ENCODE measurements at regions not wholly inside any gene's neighbourhood (a gene's known extent, or its start where the extent isn't known, plus 50 kb on each side); places are given as distances from the start of the nearest gene placed in this dataset.

GRCh38 chr6:105991561-105992314 is 94.4 kb upstream of the PRDM1 start:
- peaks cover 35% of the 10 kb centered on the region for H3K4me1 ChIP-seq
- peak overlapping the region; percentile 75 for H3K27ac ChIP-seq (replicated peaks)
- no peak for TF ChIP-seq CTCF (IDR thresholded peaks at IDR 0.05; ENCODE audit: borderline replicate concordance)
- H3K36me3 ChIP-seq: no peaks in the 10 kb centered on the region
- H3K27me3 ChIP-seq (ENCODE audit: low read depth): peaks cover 99% of the 10 kb centered on the region
- peak overlapping the region; percentile 72 for H3K4me3 ChIP-seq
- no peaks in the 10 kb centered on the region for H3K9me3 ChIP-seq (replicated peaks)
- intact Hi-C loops (cut with micrococcal nuclease): loop anchor here (10.0 kb wide), 1 partner anchor 497 kb away; no protein-coding TSS in a partner anchor
- DNase-seq: no peak

GRCh38 chr6:105990151-105990550 is 96.0 kb upstream of the PRDM1 start:
- H3K9me3 ChIP-seq (replicated peaks): no peaks in the 10 kb centered on the region
- peaks cover 45% of the 10 kb centered on the region for H3K4me1 ChIP-seq
- H3K36me3 ChIP-seq: no peaks in the 10 kb centered on the region
- no peak for TF ChIP-seq CTCF (IDR thresholded peaks at IDR 0.05; ENCODE audit: borderline replicate concordance)
- no peak for DNase-seq
- no peak overlapping the region for H3K27ac ChIP-seq (replicated peaks)
- peaks cover 99% of the 10 kb centered on the region for H3K27me3 ChIP-seq (ENCODE audit: low read depth)
- H3K4me3 ChIP-seq: no peak overlapping the region
- intact Hi-C loops (cut with micrococcal nuclease): loop anchor here (10.0 kb wide), 1 partner anchor 495 kb away; no protein-coding TSS in a partner anchor

GRCh38 chr6:105988812-105989577 is 97.1 kb upstream of the PRDM1 start:
- DNase-seq: no peak
- Histone ChIP-seq H3K36me3 (no peaks in the 10 kb centered on the region), H3K4me1 (peaks cover 33% of the 10 kb centered on the region), H3K9me3 (replicated peaks) (no peaks in the 10 kb centered on the region), H3K4me3 (no peak overlapping the region), H3K27me3 (ENCODE audit: low read depth) (peaks cover 99% of the 10 kb centered on the region), H3K27ac (replicated peaks) (no peak overlapping the region)
- intact Hi-C loops (cut with micrococcal nuclease): no loop called here
- no peak for TF ChIP-seq CTCF (IDR thresholded peaks at IDR 0.05; ENCODE audit: borderline replicate concordance)

- no peak overlapping the region for H3K27ac ChIP-seq (replicated peaks)
- no peaks in the 10 kb centered on the region for H3K9me3 ChIP-seq (replicated peaks)
- intact Hi-C loops (cut with micrococcal nuclease): no loop called here
- H3K4me1 ChIP-seq: peaks cover 30% of the 10 kb centered on the region
- peaks cover 99% of the 10 kb centered on the region for H3K27me3 ChIP-seq (ENCODE audit: low read depth)
- H3K4me3 ChIP-seq: no peak overlapping the region
- no peak for TF ChIP-seq CTCF (IDR thresholded peaks at IDR 0.05; ENCODE audit: borderline replicate concordance)
- no peak for DNase-seq
- no peaks in the 10 kb centered on the region for H3K36me3 ChIP-seq
Measured at GRCh38 chr6:105988321-105988720, 97.8 kb upstream of the PRDM1 start.

GRCh38 chr6:105987516-105987915 is 98.6 kb upstream of the PRDM1 start:
- no peaks in the 10 kb centered on the region for H3K9me3 ChIP-seq (replicated peaks)
- no peaks in the 10 kb centered on the region for H3K36me3 ChIP-seq
- DNase-seq: no peak
- no peak overlapping the region for H3K4me3 ChIP-seq
- H3K27ac ChIP-seq (replicated peaks): no peak overlapping the region
- intact Hi-C loops (cut with micrococcal nuclease): no loop called here
- H3K4me1 ChIP-seq: peaks cover 22% of the 10 kb centered on the region
- peaks cover 99% of the 10 kb centered on the region for H3K27me3 ChIP-seq (ENCODE audit: low read depth)
- TF ChIP-seq CTCF (IDR thresholded peaks at IDR 0.05; ENCODE audit: borderline replicate concordance): no peak

Data from left ventricle myocardium inferior (tissue), 1 donor.